Cardiac septum (tissue), 1 donor: ENCODE measurements at regions not wholly inside any gene's neighbourhood (a gene's known extent, or its start where the extent isn't known, plus 50 kb on each side); places are given as distances from the start of the nearest gene placed in this dataset.

Source experiments
- DNase-seq: peaks from one replicate; pipeline ENCODE4 v3.0.0-alpha.2; 2020; ENCODE audit warnings: low spot score
- intact Hi-C: fragments of 100-400 bp; cut with DNase I; formaldehyde crosslinking; loops from one replicate; pipeline ENCODE4 v1.14.0; 2022
- donor health status: DM: no; HTN: no; CAD: no.

DNA sequence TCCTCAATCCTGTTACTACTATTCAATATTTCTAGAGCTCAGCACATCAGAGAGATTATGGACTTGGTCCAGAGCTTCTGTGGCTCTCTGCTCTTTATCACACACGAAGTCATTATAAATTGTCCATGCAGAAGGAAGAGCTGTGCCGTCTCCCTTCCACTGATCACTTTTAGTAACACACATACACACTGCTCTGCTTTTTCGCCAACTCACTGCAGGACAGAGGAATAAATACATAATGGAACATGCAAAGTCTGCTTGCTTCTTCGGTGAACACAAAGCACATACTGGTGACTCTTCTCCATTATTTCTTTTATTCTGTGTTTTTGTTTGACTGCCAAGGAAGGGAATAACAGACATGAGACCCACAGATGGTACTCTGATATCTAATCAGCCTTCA, 1000.0 kb upstream of the TENM4 start:
- intact Hi-C loops = no loop called here
- DNase-seq = no peak

DNA sequence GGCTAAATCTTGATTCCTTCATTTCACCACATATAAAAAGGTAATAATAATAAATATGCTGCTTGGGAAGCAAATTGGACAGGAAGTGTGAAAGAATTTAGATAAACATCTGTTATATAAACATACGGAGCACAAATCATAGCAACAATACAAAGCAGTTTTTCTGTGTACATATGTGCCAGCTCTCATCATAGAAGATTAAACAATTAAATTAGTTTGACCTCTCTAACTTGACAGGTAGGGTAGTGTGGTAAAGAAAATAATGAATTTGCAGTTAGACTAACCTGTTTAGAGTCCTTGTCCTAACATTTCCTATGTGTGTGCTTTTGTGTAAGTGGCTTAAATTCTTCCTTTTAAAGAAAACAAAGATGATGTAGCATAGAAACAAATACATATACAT, 995.7 kb upstream of the TENM4 start:
- DNase-seq = no peak

DNA sequence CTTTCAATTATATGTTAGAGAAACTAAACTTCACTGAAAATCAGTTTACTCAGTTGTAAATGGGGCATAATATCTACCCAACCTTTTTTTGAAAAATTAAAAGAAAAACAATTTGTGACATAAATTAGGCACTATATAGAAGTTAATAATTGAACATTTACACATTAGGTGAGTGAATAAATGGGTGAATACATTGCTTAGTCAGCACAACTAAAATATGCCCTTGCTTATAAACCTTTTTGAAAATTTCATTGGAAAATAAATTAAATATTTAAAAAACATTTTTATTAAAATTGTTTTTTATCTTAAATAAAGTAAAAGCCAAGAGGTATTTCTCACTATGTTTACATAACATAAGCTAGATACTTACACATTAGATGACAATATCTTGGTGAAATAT, 994.5 kb upstream of the TENM4 start:
- no peak for DNase-seq
- intact Hi-C loops = no loop called here

More for the DNA sequence above, 995.7 kb upstream of the TENM4 start:
- intact Hi-C loops = no loop called here

DNA sequence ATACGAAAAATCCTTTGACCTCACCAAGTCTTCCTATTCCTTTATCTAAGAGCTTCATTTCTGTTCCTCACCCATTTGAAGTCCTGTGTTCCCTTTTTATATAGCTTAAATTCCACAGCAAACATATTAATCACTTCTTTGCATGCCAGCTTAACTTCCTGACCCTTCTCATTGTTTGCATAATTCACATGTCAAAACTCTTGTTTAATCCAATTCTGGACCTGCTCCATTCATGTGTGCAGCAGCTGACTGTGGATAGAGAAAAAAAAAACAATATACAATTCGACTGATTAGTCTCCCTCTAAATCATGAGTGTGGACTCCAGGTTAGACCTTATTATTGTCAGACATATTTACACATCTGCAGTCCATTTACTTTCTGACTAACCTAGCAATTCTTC, 991.2 kb upstream of the TENM4 start:
- DNase-seq = no peak
- intact Hi-C loops = no loop called here

DNA sequence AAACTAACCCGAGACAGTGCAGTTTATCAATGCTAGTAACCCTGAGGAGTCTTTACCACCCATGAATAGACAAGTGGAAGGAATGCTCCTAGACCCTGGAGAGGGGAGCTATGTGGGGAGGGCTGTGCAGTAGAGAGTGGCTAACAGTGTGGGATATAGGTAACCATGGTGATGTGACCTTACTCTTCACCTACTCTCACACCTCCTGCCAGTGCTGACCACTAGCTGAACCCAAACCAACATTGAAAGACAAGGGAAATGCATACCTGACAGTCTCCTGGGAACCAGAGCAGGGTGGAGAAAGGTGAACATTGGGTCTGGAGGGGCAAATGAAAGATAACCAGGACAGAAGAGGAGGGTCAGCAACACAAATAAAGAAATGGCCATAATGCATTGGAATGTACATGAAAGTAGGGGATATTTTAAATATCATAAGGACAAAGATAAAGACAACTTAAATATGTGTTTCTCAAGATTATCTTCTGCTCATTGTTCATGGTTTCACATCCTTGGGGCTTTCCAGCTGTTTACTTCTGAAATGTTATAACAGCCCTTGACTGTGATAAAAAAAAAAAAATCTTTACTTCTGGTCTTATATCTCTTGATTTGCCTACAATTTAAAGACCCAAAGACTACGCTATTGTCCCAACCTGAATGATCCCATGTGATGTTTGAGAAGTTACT, 983.3 kb upstream of the TENM4 start:
- intact Hi-C loops = no loop called here
- no peak for DNase-seq

- DNase-seq = no peak
- intact Hi-C loops = no loop called here
These were observed 979.5 kb upstream of the TENM4 start for GRCh38 chr11:80420374-80420773.

GRCh38 chr11:80417681-80418080, 976.9 kb upstream of the TENM4 start:
- intact Hi-C loops = no loop called here
- no peak for DNase-seq

- intact Hi-C loops = no loop called here
- DNase-seq = no peak
These were observed 974.8 kb upstream of the TENM4 start for GRCh38 chr11:80415580-80415979.

DNA sequence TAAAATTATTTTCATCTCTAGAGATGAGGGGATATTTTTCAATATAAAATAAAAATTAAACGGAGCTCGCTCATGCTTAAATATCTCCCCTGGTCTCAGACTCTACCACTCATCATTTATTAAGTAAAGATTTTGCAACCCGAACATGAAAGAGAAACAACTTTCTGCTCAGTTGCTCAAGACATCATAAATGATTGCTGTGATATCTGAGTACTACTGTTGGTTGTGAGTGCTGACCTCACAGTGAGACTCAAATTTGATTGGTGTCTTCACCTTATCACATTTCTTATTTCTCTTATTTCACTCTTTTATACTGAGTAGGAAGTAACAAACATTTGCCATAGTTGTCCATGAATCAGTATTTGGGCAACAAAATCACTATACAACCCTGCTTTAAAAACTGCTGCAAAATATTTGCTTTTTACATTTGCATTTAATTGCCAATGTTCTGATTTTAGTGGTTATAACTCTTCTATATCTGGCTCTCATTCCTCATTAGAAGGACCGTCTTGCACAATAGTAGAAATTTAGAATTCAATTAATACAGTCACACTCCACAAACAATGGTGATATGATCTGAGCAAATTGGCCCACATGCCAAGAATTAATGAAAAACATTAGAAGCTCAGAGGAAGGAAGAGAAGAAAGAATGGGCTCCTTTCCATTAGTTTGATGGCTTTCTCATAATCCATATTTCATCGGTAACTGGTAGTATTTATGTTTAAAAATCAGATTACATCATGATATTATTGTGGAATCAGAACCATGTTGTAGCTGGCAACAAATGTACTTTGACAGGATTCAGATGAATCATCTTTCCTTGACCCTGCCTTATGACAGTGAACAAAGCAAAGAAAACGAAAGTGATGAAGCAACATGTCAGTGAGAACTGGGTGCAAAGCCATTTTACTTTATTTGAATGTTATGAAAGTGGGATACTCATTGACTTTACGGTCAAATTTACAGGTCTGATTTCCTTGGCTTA, 973.6 kb upstream of the TENM4 start:
- intact Hi-C loops = no loop called here
- no peak for DNase-seq

- no peak for DNase-seq
- intact Hi-C loops = no loop called here
These were observed 971.8 kb upstream of the TENM4 start for GRCh38 chr11:80412604-80413003.

- intact Hi-C loops = no loop called here
- no peak for DNase-seq
These were observed 952.4 kb upstream of the TENM4 start for GRCh38 chr11:80393210-80393609.

DNA sequence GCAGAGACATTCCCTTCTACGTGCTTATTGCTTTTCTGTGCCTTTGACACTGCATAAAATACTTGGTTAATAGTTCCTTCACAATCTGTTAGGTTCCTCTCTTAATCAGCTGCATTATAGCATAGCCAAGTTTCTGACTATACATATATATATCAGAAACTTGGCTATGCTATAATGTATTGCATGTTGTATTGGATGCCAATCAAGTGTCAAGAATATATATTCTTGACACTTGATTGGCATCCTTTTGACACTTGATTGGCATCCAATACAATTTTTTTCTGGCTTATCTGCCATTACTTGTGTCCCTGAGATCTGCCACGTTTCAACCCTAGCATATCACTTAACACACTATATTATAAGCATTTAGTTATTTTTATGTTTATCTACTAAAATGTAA, 949.7 kb upstream of the TENM4 start:
- intact Hi-C loops = no loop called here
- DNase-seq = no peak

GRCh38 chr11:80388536-80388935, 947.7 kb upstream of the TENM4 start:
- intact Hi-C loops = no loop called here
- DNase-seq = no peak

DNA sequence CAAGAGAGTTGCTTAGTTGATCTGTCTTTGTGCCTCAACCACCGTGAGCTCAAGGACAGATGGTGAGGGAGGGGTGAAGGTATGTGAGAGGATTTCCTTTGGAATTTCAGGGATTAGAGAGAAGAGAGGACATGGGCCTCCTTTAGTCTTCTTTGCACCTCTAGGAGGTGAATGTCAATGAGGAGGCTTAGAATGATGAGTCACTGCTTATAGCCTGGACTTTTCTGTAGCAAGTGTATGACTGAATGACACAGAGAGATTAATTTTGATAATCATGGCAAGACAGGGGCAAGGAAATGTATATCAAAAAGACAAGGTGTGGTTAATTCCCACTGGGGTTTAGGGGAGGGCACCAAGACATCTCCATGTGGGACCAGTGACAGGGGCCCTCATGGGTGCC, 947.3 kb upstream of the TENM4 start:
- intact Hi-C loops = no loop called here
- no peak for DNase-seq

GRCh38 chr11:80383655-80384054, 942.8 kb upstream of the TENM4 start:
- intact Hi-C loops = no loop called here
- DNase-seq = no peak

GRCh38 chr11:80379620-80380278, 938.9 kb upstream of the TENM4 start:
- intact Hi-C loops = no loop called here
- no peak for DNase-seq

- intact Hi-C loops = no loop called here
These were observed 931.1 kb upstream of the TENM4 start for GRCh38 chr11:80371931-80372330.

DNA sequence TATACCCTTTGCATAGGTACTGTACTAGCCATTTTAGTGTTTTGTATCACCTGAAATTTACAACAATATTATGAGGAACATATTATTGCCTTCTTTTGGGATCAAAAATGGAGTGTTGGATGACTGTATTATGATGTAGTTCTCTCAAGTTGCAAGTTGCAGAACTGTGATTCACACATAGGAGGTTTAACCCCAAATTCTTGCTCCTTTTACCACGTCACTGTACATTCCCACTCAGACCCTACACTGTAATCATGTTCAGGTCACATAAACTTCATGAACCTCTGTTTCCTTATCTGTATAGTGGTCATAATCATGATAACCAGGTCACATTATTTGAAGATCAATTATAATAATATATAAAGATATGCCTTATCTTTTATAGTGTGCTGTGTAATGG, 925.1 kb upstream of the TENM4 start:
- DNase-seq = no peak
- intact Hi-C loops = no loop called here

More at GRCh38 chr11:80371931-80372330, 931.1 kb upstream of the TENM4 start:
- no peak for DNase-seq

DNA sequence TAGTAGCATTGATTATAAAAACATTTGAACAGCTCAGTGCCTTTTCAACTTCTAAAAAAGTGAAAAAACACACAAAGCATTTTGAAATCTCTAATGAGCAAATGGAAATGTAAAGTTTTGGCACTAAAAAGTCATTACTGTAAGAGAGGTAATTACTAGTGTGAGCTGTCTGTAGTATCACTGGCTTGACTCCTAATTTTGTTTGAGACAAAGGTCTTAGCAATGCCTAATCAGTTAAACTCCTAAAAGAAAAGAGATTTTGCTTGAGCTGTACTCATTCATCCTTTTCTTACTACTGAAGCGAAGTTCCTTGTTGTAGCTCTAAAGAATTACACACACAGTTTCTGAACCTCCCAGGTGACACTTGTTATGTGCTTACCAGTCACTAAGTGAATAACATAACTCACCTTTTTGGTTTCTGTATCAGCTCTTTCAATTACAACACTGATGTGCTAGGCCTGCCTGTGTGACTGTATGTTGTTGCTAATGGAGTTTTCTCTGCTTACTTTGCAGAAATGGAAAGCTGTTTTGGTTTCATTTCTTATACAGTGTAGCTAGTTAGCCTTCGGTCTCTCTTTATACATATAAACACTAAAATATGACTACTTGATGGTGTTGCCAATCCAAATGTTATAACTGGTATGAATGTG, 924.4 kb upstream of the TENM4 start:
- intact Hi-C loops = no loop called here
- DNase-seq = no peak
